ENCODE measurements at regions not wholly inside any gene's neighbourhood (a gene's known extent, or its start where the extent isn't known, plus 50 kb on each side); places are given as distances from the start of the nearest gene placed in this dataset.

- TF ChIP-seq CTCF (IDR thresholded peaks at IDR 0.05 in 2 of 3, conservative IDR thresholded peaks at IDR 0.05 in 1 of 3; ENCODE audit: borderline replicate concordance in 1 of 3, insufficient read depth in 1 of 3, low read depth in 2 of 3, low read length in 2 of 3) (no peak), ZNF274 (IDR thresholded peaks at IDR 0.05; ENCODE audit: low read depth, low read length) (no peak)
Observed at GRCh38 chr15:46034755-46035154, 399.9 kb downstream of the SQOR start (continued).

GRCh38 chr15:46039703-46040102 lies 404.9 kb downstream of the SQOR start:
- RAD21 ChIA-PET (ENCODE audit: low non-redundant PET in 1 of 2, low total read pairs in 2 of 2, uncharacterized antibody in 2 of 2, unreplicated experiment in 2 of 2), result no interaction called here
- Histone ChIP-seq H3K9me3 (ENCODE audit: control insufficient read depth in 1 of 2, insufficient read depth in 1 of 2, low read depth in 1 of 2, low read length in 2 of 2) (peaks cover 0 to 15% of the 10 kb centered on the region in 2 experiments; a peak in 2 of 4 replicates), H3K79me2 (ENCODE audit: insufficient read depth, low read length) (no peaks in the 10 kb centered on the region), H3K9ac (ENCODE audit: low read length) (no peak overlapping the region), H4K20me1 (ENCODE audit: insufficient read depth) (no peaks in the 10 kb centered on the region), H3K4me2 (ENCODE audit: low read length) (no peak overlapping the region), H2AFZ (ENCODE audit: low read depth, low read length, poor library complexity, severe bottlenecking) (no peak overlapping the region), H3K27ac (ENCODE audit: low read depth, low read length) (no peak overlapping the region), H3K4me3 (replicated peaks in 1 of 2; ENCODE audit: low read depth in 1 of 2, low read length in 2 of 2) (no peak overlapping the region), H3K9me2 (ENCODE audit: insufficient read depth) (no peaks in the 10 kb centered on the region), H3K27me3 (ENCODE audit: insufficient read depth, low read length) (no peaks in the 10 kb centered on the region), H3K36me3 (ENCODE audit: control insufficient read depth in 1 of 2, insufficient read depth in 2 of 2, low read length in 2 of 2) (no peaks in the 10 kb centered on the region), H3K4me1 (ENCODE audit: control insufficient read depth in 1 of 2, insufficient read depth in 2 of 2, low read length in 2 of 2) (no peaks in the 10 kb centered on the region)
- intact Hi-C loops (cut with micrococcal nuclease), result no loop called here
- ATAC-seq (no peak), DNase-seq (ENCODE audit: low read depth, low spot score) (no peak)
- CTCF ChIA-PET, result no interaction called here
- BruUV-seq (replicated peaks), result no TSS peak
- TF ChIP-seq CEBPB (IDR thresholded peaks at IDR 0.05; ENCODE audit: low read depth) (no peak), FOSL1 (IDR thresholded peaks at IDR 0.05; ENCODE audit: low read depth) (no peak), TCF7L2 (IDR thresholded peaks at IDR 0.05; ENCODE audit: borderline replicate concordance, extremely low read depth, insufficient read depth, insufficient read length) (no peak), CBX3 (IDR thresholded peaks at IDR 0.05; ENCODE audit: low read depth) (no peak), POLR2AphosphoS5 (IDR thresholded peaks at IDR 0.05; ENCODE audit: low read depth, low read length) (no peak)
- POLR2A ChIA-PET, result no interaction called here

Data from HCT116 (cell line).